SK-N-SH (cell line): ENCODE measurements at regions not wholly inside any gene's neighbourhood (a gene's known extent, or its start where the extent isn't known, plus 50 kb on each side); places are given as distances from the start of the nearest gene placed in this dataset.

Experiments
- CTCF ChIA-PET: fragments of 300-600, 350-600 bp; formaldehyde crosslinking; extraction: SDS; loops from one replicate; lab custom pipeline; 2021; lab: Yijun Ruan, JAX
- POLR2A ChIA-PET: fragments of 350-600 bp; sonication (Branson Sonifier 250); formaldehyde crosslinking; extraction: SDS; loops from one replicate; lab custom pipeline; 2020; ENCODE audit warnings: antibody characterized with exemption, inconsistent platforms; lab: Yijun Ruan, JAX
- DNase-seq: peaks from one replicate; pipeline ENCODE4 v3.0.0; 2012
- H2AFZ ChIP-seq: fragments of 200-600 bp; sonication (generic); 2 replicates; pipeline ENCODE4 v1.8.1; 2016; ENCODE audit warnings: antibody characterized with exemption, mild to moderate bottlenecking, low read depth
- H3F3A ChIP-seq: fragments of 200-600 bp; sonication (generic); replicated peaks from 2 replicates; pipeline ENCODE3; 2016; ENCODE audit warnings: antibody characterized with exemption, mild to moderate bottlenecking; ENCODE audit not compliant: insufficient read depth
- H3K27ac ChIP-seq, 2 experiments: fragments of 200-500 bp in 1 of 2; fragments of 200-600 bp in 1 of 2; sonication (Bioruptor generic) in 1 of 2; sonication (generic), shearing (Covaris generic) in 1 of 2; 2 replicates each; pipeline versions ENCODE4 v1.5.1 to v1.6.1; 2014 to 2016; ENCODE audit warnings: low read depth in 2 of 2, inconsistent platforms in 1 of 2, low read length in 1 of 2, mild to moderate bottlenecking in 1 of 2, mixed read lengths in 1 of 2
- H3K27me3 ChIP-seq: fragments of 200-600 bp; sonication (generic), shearing (Covaris generic); 2 replicates; pipeline ENCODE4 v1.6.1; 2016; ENCODE audit warnings: mixed run types; ENCODE audit not compliant: insufficient read depth
- H3K36me3 ChIP-seq, 2 experiments: fragments of 200-500 bp in 1 of 2; fragments of 200-600 bp in 1 of 2; sonication (Bioruptor generic) in 1 of 2; sonication (generic) in 1 of 2; replicated peaks in 1 of 2; 2 replicates each; pipeline versions ENCODE3 to v1.5.1; 2014 to 2016; ENCODE audit warnings: low read length in 1 of 2, mild to moderate bottlenecking in 1 of 2; ENCODE audit not compliant: insufficient read depth in 2 of 2, control insufficient read depth in 1 of 2
- H3K4me1 ChIP-seq, 2 experiments: fragments of 200-500 bp in 1 of 2; fragments of 200-600 bp in 1 of 2; sonication (Bioruptor generic) in 1 of 2; sonication (generic), shearing (Covaris generic) in 1 of 2; 2 replicates each; pipeline versions ENCODE4 v1.5.1 to v1.6.1; 2014 to 2016; ENCODE audit warnings: low read depth in 1 of 2, low read length in 1 of 2, mixed run types in 1 of 2; ENCODE audit not compliant: insufficient read depth in 2 of 2, control insufficient read depth in 1 of 2
- H3K4me2 ChIP-seq: fragments of 200-600 bp; sonication (generic), shearing (Covaris generic); 2 replicates; pipeline ENCODE4 v1.6.1; 2017; ENCODE audit warnings: mixed run types
- H3K4me3 ChIP-seq, 2 experiments: fragments of 200-500 bp in 1 of 2; fragments of 200-600 bp in 1 of 2; sonication (Bioruptor generic) in 1 of 2; sonication (generic), shearing (Covaris generic) in 1 of 2; 2 replicates each; pipeline versions ENCODE4 v1.5.1 to v1.8.1; 2014 to 2016; ENCODE audit warnings: low read depth in 2 of 2, inconsistent platforms in 1 of 2, low read length in 1 of 2, mild to moderate bottlenecking in 1 of 2, mixed read lengths in 1 of 2, moderate library complexity in 1 of 2
- H3K79me2 ChIP-seq: fragments of 200-600 bp; sonication (generic); 2 replicates; pipeline ENCODE4 v1.8.1; 2017; ENCODE audit warnings: mild to moderate bottlenecking; ENCODE audit not compliant: insufficient read depth
- H3K9ac ChIP-seq: fragments of 200-600 bp; sonication (generic); 2 replicates; pipeline ENCODE4 v1.6.1; 2017; ENCODE audit warnings: mixed run types
- H3K9me2 ChIP-seq: fragments of 200-600 bp; sonication (generic); 2 replicates; pipeline ENCODE4 v1.6.1; 2017; ENCODE audit warnings: mixed run types
- H3K9me3 ChIP-seq: fragments of 200-600 bp; sonication (generic); 2 replicates; pipeline ENCODE4 v1.6.1; 2017; ENCODE audit warnings: mixed run types, mild to moderate bottlenecking, moderate library complexity
- H4K20me1 ChIP-seq: fragments of 200-600 bp; sonication (generic); 2 replicates; pipeline ENCODE4 v1.6.1; 2017; ENCODE audit warnings: mild to moderate bottlenecking, mixed run types; ENCODE audit not compliant: insufficient read depth
- CHD2 ChIP-seq: fragments of 150-350 bp; IDR thresholded peaks from 2 replicates; pipeline ENCODE4 v1.6.1; 2018; ENCODE audit warnings: low read length; ENCODE audit not compliant: partially characterized antibody
- ELF1 ChIP-seq: IDR thresholded peaks from 2 replicates; pipeline ENCODE4 v1.4.0; 2012
- EP300 ChIP-seq, 2 experiments: IDR thresholded peaks; 2 replicates each; pipeline versions ENCODE4 v1.4.0 to v1.6.1; 2012; ENCODE audit warnings: borderline replicate concordance in 1 of 2, low read depth in 1 of 2, low read length in 1 of 2
- EZH2phosphoT487 ChIP-seq: fragments of 200-600 bp; sonication (generic); IDR thresholded peaks from 2 replicates; pipeline ENCODE4 v1.6.1; 2017; ENCODE audit warnings: low read depth, mixed run types, mild to moderate bottlenecking, antibody characterized with exemption, moderate library complexity, borderline replicate concordance
- FOSL2 ChIP-seq: IDR thresholded peaks from 2 replicates; pipeline ENCODE4 v1.4.0; 2012; ENCODE audit warnings: low read depth, mild to moderate bottlenecking, moderate library complexity, borderline replicate concordance
- GATA2 ChIP-seq: sonication (generic); formaldehyde crosslinking; IDR thresholded peaks from 2 replicates; pipeline ENCODE4 v1.5.0; 2020; ENCODE audit warnings: mild to moderate bottlenecking, missing genetic modification reagents
- JUND ChIP-seq: IDR thresholded peaks from 2 replicates; pipeline ENCODE4 v1.4.0; 2012
- MEF2A ChIP-seq: IDR thresholded peaks from 2 replicates; pipeline ENCODE4 v1.4.0; 2012; ENCODE audit warnings: low read depth, borderline replicate concordance
- MXI1 ChIP-seq: IDR thresholded peaks from 2 replicates; pipeline ENCODE4 v1.6.1; 2012; ENCODE audit warnings: mild to moderate bottlenecking, low read depth, low read length, improper control_type of control experiment
- NFIC ChIP-seq: IDR thresholded peaks from 2 replicates; pipeline ENCODE4 v1.4.0; 2012; ENCODE audit warnings: borderline replicate concordance
- NRF1 ChIP-seq: IDR thresholded peaks from 2 replicates; pipeline ENCODE4 v1.6.1; 2012; ENCODE audit warnings: low read depth, mild to moderate bottlenecking, low read length
- POLR2AphosphoS5 ChIP-seq: IDR thresholded peaks from 2 replicates; pipeline ENCODE4 v1.6.1; 2012; ENCODE audit warnings: low read depth, low read length
- RAD21 ChIP-seq: IDR thresholded peaks from 2 replicates; pipeline ENCODE4 v1.6.1; 2012; ENCODE audit warnings: mild to moderate bottlenecking, low read length
- RCOR1 ChIP-seq: fragments of 150-350 bp; IDR thresholded peaks from 2 replicates; pipeline ENCODE4 v1.6.1; 2017; ENCODE audit warnings: antibody characterized with exemption, low read length
- RFX5 ChIP-seq: IDR thresholded peaks from 2 replicates; pipeline ENCODE4 v1.6.1; 2012; ENCODE audit warnings: mild to moderate bottlenecking, improper control_type of control experiment, low read length
- SIN3A ChIP-seq: IDR thresholded peaks from 2 replicates; pipeline ENCODE4 v1.6.1; 2012; ENCODE audit warnings: low read depth, mild to moderate bottlenecking, low read length, moderate library complexity, borderline replicate concordance
- SMC3 ChIP-seq: IDR thresholded peaks from 2 replicates; pipeline ENCODE4 v1.6.1; 2012; ENCODE audit warnings: low read depth, low read length, improper control_type of control experiment
- TAF1 ChIP-seq: IDR thresholded peaks from 2 replicates; pipeline ENCODE4 v1.6.1; 2012; ENCODE audit warnings: low read depth, mild to moderate bottlenecking, low read length, moderate library complexity, borderline replicate concordance
- WGBS: methylation state at CpG from one replicate; pipeline ENCODE4 v1.1.6; 2017; ENCODE audit warnings: low lambda C conversion rate; 5-methylcytosine and 5-hydroxymethylcytosine counted together
- TF ChIP-seq, protein P1 (sequence below): fragments of 150-350 bp; IDR thresholded peaks from 2 replicates; pipeline ENCODE4 v1.6.1; 2017; ENCODE audit warnings: antibody characterized with exemption, low read length, low read depth, borderline replicate concordance
- TF ChIP-seq, protein P2 (sequence below): fragments of 200-600 bp; sonication (generic); IDR thresholded peaks from 2 replicates; pipeline ENCODE4 v1.6.1; 2017; ENCODE audit warnings: antibody characterized with exemption, mild to moderate bottlenecking, moderate library complexity

DNA sequence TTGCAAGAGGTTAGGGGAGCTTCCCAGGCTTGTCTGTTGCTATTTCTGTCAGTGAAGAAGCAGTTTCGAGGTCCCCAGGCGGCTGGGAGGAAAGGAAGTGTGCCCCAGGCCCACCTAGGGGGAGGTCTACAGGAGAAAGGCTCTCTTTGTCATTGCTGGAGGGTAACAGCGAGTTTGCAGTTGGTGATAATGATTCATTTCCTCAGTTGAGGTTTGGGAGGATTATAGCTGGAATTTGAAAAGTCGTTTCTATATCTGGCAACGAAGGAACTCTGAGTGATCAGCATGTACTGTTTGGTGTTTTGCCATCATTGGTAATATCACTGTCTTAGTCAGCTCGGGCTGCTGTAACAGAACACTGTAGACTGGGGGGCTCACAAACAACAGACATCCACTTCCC is 65.5 kb upstream of the UBE3A start (continued):
- TF ChIP-seq RCOR1 (no peak), MEF2A (peak; percentile 7; the same call in 1 of the 2 replicates), RFX5 (no peak), SIN3A (no peak), EP300 (IDR thresholded peaks at IDR 0.05; ENCODE audit: borderline replicate concordance in 1 of 2, low read depth in 1 of 2, low read length in 1 of 2) (no peak), NFIC (no peak), RAD21 (no peak)
- TF ChIP-seq, all 33 proteins: peak for 3

DNA sequence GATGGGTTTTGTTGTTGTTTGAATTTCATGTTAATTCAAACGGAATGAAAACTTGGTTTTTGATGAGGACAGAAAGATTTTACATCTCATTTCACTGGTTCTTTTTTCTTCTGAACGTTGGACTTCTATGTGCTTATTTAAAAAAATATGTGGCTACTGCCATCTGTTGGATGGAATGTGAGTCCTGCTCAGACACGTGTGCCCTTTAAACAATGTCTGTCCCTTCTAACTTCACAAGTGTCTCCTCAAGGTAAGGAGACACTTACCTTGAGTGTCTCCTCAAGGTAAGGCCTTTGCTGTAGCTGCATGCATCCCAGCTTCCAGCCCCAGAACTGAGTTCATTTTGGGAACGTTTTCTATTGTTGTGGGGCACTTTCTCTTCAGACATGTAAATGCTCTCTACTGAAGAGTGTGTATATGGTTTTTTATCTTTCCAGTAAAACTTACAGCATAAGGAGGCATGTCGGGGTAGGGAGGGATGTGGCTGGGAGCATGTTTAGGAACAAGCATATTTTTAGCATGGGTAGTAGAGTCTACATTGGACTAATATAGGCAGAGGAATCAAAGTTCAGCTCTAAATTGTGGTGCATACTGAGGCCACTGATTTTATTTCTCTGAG is 63.1 kb upstream of the UBE3A start:
- H3K27ac ChIP-seq, result no peak overlapping the region
- H4K20me1 ChIP-seq, result no peaks in the 10 kb centered on the region
- TF ChIP-seq SMC3 (peak; percentile 28; the same call in 1 of the 2 replicates), EP300 (IDR thresholded peaks at IDR 0.05; ENCODE audit: borderline replicate concordance in 1 of 2, low read depth in 1 of 2, low read length in 1 of 2) (no peak), FOSL2 (no peak), GATA2 (CRISPR knock-in tag) (no peak), NRF1 (no peak), EZH2phosphoT487 (no peak), CHD2 (no peak), ELF1 (no peak), RAD21 (peak; percentile 73), JUND (no peak), TAF1 (no peak), MXI1 (peak; percentile 24; the same call in 1 of the 2 replicates), POLR2AphosphoS5 (no peak)
- TF ChIP-seq, protein P1, sequence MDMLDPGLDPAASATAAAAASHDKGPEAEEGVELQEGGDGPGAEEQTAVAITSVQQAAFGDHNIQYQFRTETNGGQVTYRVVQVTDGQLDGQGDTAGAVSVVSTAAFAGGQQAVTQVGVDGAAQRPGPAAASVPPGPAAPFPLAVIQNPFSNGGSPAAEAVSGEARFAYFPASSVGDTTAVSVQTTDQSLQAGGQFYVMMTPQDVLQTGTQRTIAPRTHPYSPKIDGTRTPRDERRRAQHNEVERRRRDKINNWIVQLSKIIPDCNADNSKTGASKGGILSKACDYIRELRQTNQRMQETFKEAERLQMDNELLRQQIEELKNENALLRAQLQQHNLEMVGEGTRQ, result no peak
- TF ChIP-seq, protein P2, sequence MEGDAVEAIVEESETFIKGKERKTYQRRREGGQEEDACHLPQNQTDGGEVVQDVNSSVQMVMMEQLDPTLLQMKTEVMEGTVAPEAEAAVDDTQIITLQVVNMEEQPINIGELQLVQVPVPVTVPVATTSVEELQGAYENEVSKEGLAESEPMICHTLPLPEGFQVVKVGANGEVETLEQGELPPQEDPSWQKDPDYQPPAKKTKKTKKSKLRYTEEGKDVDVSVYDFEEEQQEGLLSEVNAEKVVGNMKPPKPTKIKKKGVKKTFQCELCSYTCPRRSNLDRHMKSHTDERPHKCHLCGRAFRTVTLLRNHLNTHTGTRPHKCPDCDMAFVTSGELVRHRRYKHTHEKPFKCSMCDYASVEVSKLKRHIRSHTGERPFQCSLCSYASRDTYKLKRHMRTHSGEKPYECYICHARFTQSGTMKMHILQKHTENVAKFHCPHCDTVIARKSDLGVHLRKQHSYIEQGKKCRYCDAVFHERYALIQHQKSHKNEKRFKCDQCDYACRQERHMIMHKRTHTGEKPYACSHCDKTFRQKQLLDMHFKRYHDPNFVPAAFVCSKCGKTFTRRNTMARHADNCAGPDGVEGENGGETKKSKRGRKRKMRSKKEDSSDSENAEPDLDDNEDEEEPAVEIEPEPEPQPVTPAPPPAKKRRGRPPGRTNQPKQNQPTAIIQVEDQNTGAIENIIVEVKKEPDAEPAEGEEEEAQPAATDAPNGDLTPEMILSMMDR, result peak; percentile 59
- TF ChIP-seq, all 33 proteins: peak for 4
- no peak overlapping the region for H3K4me2 ChIP-seq
- no peak overlapping the region for H2AFZ ChIP-seq
- WGBS, result 6% methylated on average over 5 of the region's 5 CpGs
- DNase-seq, result peak; percentile 20
- H3K9ac ChIP-seq, result no peak overlapping the region
- H3K4me1 ChIP-seq, result no peaks in the 10 kb centered on the region; a peak in 1 of 4 replicates
- POLR2A ChIA-PET, result interaction anchor here (0.6 kb wide), 1 partner anchor 53 kb away, joined by 3 read pairs; no protein-coding TSS in a partner anchor
- H3F3A ChIP-seq, result no peaks in the 10 kb centered on the region
- no peaks in the 10 kb centered on the region for H3K79me2 ChIP-seq
- CTCF ChIA-PET, result interaction anchor here (0.6 to 2.3 kb wide), 15 partner anchors 9 to 924 kb away, joined by 3 to 12 read pairs (median 3); no protein-coding TSS in a partner anchor
- H3K4me3 ChIP-seq, result no peak overlapping the region
- H3K9me2 ChIP-seq, result no peaks in the 10 kb centered on the region
- no peaks in the 10 kb centered on the region for H3K9me3 ChIP-seq
- H3K27me3 ChIP-seq, result no peaks in the 10 kb centered on the region
- H3K36me3 ChIP-seq, result no peaks in the 10 kb centered on the region
